H9 (cell line): ENCODE measurements at regions not wholly inside any gene's neighbourhood (a gene's known extent, or its start where the extent isn't known, plus 50 kb on each side); places are given as distances from the start of the nearest gene placed in this dataset.

ENCODE experiments used
- DNase-seq: peaks from one replicate; pipeline ENCODE4 v3.0.0-alpha.2; 2017
- H2AFZ ChIP-seq: one replicate; pipeline ENCODE4 v1.6.1; 2013; ENCODE audit warnings: mild to moderate bottlenecking, low read length, control low read depth, moderate library complexity
- H2AK5ac ChIP-seq: 2 replicates; pipeline ENCODE4 v1.6.1; 2013; ENCODE audit warnings: low read length, control low read depth, mixed read lengths; ENCODE audit not compliant: insufficient read length
- H2BK120ac ChIP-seq: one replicate; pipeline ENCODE4 v1.6.1; 2013; ENCODE audit warnings: low read depth, mild to moderate bottlenecking, low read length, control low read depth, inconsistent platforms; ENCODE audit not compliant: poor library complexity, severe bottlenecking
- H2BK12ac ChIP-seq: 2 replicates; pipeline ENCODE4 v1.6.1; 2013; ENCODE audit warnings: low read length, control low read depth, mixed read lengths, low read depth; ENCODE audit not compliant: insufficient read length
- H2BK15ac ChIP-seq: 2 replicates; pipeline ENCODE4 v1.6.1; 2013; ENCODE audit warnings: low read depth, low read length, control low read depth
- H2BK20ac ChIP-seq: one replicate; pipeline ENCODE4 v1.6.1; 2013; ENCODE audit warnings: low read depth, mild to moderate bottlenecking, low read length, control low read depth, inconsistent platforms; ENCODE audit not compliant: poor library complexity, severe bottlenecking
- H2BK5ac ChIP-seq: 2 replicates; pipeline ENCODE4 v1.6.1; 2013; ENCODE audit warnings: low read length, control low read depth, mixed read lengths; ENCODE audit not compliant: insufficient read length
- H3K14ac ChIP-seq: 2 replicates; pipeline ENCODE4 v1.6.1; 2013; ENCODE audit warnings: low read length, control low read depth; ENCODE audit not compliant: insufficient read depth
- H3K18ac ChIP-seq: 2 replicates; pipeline ENCODE4 v1.6.1; 2013; ENCODE audit warnings: low read depth, mild to moderate bottlenecking, mixed read lengths, low read length, control low read depth; ENCODE audit not compliant: insufficient read length
- H3K23ac ChIP-seq: 2 replicates; pipeline ENCODE4 v1.6.1; 2013; ENCODE audit warnings: low read length, control low read depth, mixed read lengths, low read depth; ENCODE audit not compliant: insufficient read length
- H3K23me2 ChIP-seq: 2 replicates; pipeline ENCODE4 v1.6.1; 2013; ENCODE audit warnings: low read depth, mild to moderate bottlenecking, mixed read lengths, low read length, control low read depth; ENCODE audit not compliant: insufficient read length, poor library complexity, severe bottlenecking
- H3K27ac ChIP-seq: 2 replicates; pipeline ENCODE4 v1.5.1; 2013; ENCODE audit warnings: low read length, control low read depth, mixed read lengths, low read depth; ENCODE audit not compliant: insufficient read length
- H3K27me3 ChIP-seq: 2 replicates; pipeline ENCODE4 v1.6.1; 2013; ENCODE audit warnings: low read length, control low read depth, inconsistent platforms; ENCODE audit not compliant: insufficient read depth
- H3K4ac ChIP-seq: 2 replicates; pipeline ENCODE4 v1.6.1; 2013; ENCODE audit warnings: low read depth, mild to moderate bottlenecking, control low read depth, inconsistent platforms, low read length, moderate library complexity
- H3K4me1 ChIP-seq: 2 replicates; pipeline ENCODE4 v1.6.1; 2013; ENCODE audit warnings: low read length, control low read depth, inconsistent platforms; ENCODE audit not compliant: insufficient read depth
- H3K4me2 ChIP-seq: 2 replicates; pipeline ENCODE4 v1.6.1; 2013; ENCODE audit warnings: low read length, control low read depth, mixed read lengths; ENCODE audit not compliant: insufficient read length, insufficient read depth
- H3K56ac ChIP-seq: 2 replicates; pipeline ENCODE4 v1.6.1; 2013; ENCODE audit warnings: low read depth, mild to moderate bottlenecking, mixed read lengths, low read length, control low read depth; ENCODE audit not compliant: insufficient read length
- H3K79me1 ChIP-seq: 2 replicates; pipeline ENCODE4 v1.6.1; 2013; ENCODE audit warnings: low read depth, mild to moderate bottlenecking, moderate library complexity, low read length, control low read depth, inconsistent platforms; ENCODE audit not compliant: insufficient read depth, poor library complexity, severe bottlenecking
- H3K79me2 ChIP-seq: 2 replicates; pipeline ENCODE4 v1.6.1; 2013; ENCODE audit warnings: low read length, control low read depth, inconsistent platforms; ENCODE audit not compliant: insufficient read depth
- H3K9ac ChIP-seq: 2 replicates; pipeline ENCODE4 v1.6.1; 2013; ENCODE audit warnings: low read length, control low read depth, mixed read lengths; ENCODE audit not compliant: insufficient read length; ENCODE audit errors: extremely low read depth
- H3K9me3 ChIP-seq: one replicate; pipeline ENCODE4 v1.6.1; 2013; ENCODE audit warnings: low read depth, low read length, inconsistent platforms; ENCODE audit not compliant: control insufficient read depth
- H3T11ph ChIP-seq: one replicate; pipeline ENCODE4 v1.6.1; 2013; ENCODE audit warnings: mild to moderate bottlenecking, low read length, control low read depth, inconsistent platforms
- H4K20me1 ChIP-seq: one replicate; pipeline ENCODE4 v1.6.1; 2013; ENCODE audit not compliant: control insufficient read depth, insufficient read length, insufficient read depth
- H4K5ac ChIP-seq: 2 replicates; pipeline ENCODE4 v1.6.1; 2013; ENCODE audit warnings: low read depth, mild to moderate bottlenecking, mixed read lengths, low read length, control low read depth; ENCODE audit not compliant: insufficient read length
- H4K8ac ChIP-seq: replicated peaks from 2 replicates; pipeline ENCODE4 v1.6.1; 2013; ENCODE audit warnings: low read length, control low read depth, mixed read lengths, low read depth; ENCODE audit not compliant: insufficient read length
- H4K91ac ChIP-seq: 2 replicates; pipeline ENCODE4 v1.6.1; 2013; ENCODE audit warnings: low read depth, mild to moderate bottlenecking, moderate library complexity, mixed read lengths, low read length, control low read depth; ENCODE audit not compliant: insufficient read length
- H3K27ac Mint-ChIP-seq, 3 experiments: 2 replicates in 2 of 3; 3 replicates in 1 of 3; pipeline ENCODE4 v1.8.0; 2020 to 2021; ENCODE audit warnings: mixed read lengths in 3 of 3, mild to moderate bottlenecking in 1 of 3, moderate library complexity in 1 of 3
- H3K27me3 Mint-ChIP-seq: 2 replicates; pipeline ENCODE4 v1.8.0; 2021; ENCODE audit warnings: low read depth, mild to moderate bottlenecking, moderate library complexity, mixed read lengths
- H3K36me3 Mint-ChIP-seq, 3 experiments: 2 replicates in 2 of 3; 3 replicates in 1 of 3; pipeline ENCODE4 v1.8.0; 2020 to 2021; ENCODE audit warnings: low read depth in 3 of 3, mixed read lengths in 3 of 3; ENCODE audit not compliant: insufficient read depth in 1 of 3
- H3K4me1 Mint-ChIP-seq, 2 experiments: 2 replicates each; pipeline ENCODE4 v1.8.0; 2020; ENCODE audit warnings: mixed read lengths in 2 of 2
- H3K4me3 Mint-ChIP-seq, 2 experiments: 2 replicates in 1 of 2; 3 replicates in 1 of 2; pipeline ENCODE4 v1.8.0; 2020 to 2021; ENCODE audit warnings: mild to moderate bottlenecking in 2 of 2, mixed read lengths in 2 of 2, moderate library complexity in 1 of 2
- H3K9me3 Mint-ChIP-seq, 2 experiments: 2 replicates in 1 of 2; 3 replicates in 1 of 2; pipeline ENCODE4 v1.8.0; 2020; ENCODE audit warnings: mild to moderate bottlenecking in 2 of 2, mixed read lengths in 2 of 2, moderate library complexity in 1 of 2
- WGBS: extraction: QIAGEN DNeasy Blood & Tissue Kit; methylation state at CpG from one replicate; pipeline ENCODE4 v1.1.7; 2013; ENCODE audit warnings: missing lambda C conversion rate, low lambda C conversion rate, mixed read lengths; ENCODE audit not compliant: insufficient read length; ENCODE audit errors: extremely low coverage; 5-methylcytosine and 5-hydroxymethylcytosine counted together
- TF ChIP-seq, protein P1 (sequence below): fragments of 200-600 bp; sonication (generic); conservative IDR thresholded peaks from 3 replicates; pipeline ENCODE4 v1.8.0; 2021; ENCODE audit warnings: antibody characterized with exemption, mild to moderate bottlenecking

DNA sequence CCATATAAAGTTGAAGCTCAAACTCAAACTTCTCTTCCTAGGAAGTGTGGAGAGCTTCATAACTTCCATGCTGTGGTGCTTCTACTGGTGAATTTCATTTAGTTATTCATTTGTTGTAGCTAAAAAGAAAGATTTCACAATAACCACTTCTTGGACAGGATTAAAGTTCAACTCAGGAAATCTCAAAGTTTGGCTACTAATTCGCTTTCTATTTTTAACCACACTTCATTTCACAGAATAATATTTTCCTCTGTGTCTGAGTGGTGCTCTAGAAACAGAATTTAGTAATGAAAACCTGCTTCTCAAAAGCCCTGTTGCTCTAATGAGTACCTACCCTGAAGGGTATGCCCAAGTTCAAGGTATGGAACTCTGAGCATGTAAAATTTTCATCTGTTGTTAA is 73.9 kb downstream of the ACTBL2 start:
- H2BK20ac ChIP-seq: no peak overlapping the region
- H4K8ac ChIP-seq: no peak overlapping the region
- H4K91ac ChIP-seq: no peak overlapping the region
- H2BK5ac ChIP-seq: no peak overlapping the region
- Mint-ChIP-seq H3K27ac (no peak overlapping the region), H3K36me3 (no peaks in the 10 kb centered on the region), H3K9me3 (no peaks in the 10 kb centered on the region), H3K4me3 (no peak overlapping the region), H3K27me3 (no peaks in the 10 kb centered on the region), H3K4me1 (no peaks in the 10 kb centered on the region)
- no peaks in the 10 kb centered on the region for H3K9me3 ChIP-seq
- no peaks in the 10 kb centered on the region for H3K4me1 ChIP-seq
- H2BK15ac ChIP-seq: no peak overlapping the region
- no peak overlapping the region for H3K23ac ChIP-seq
- H3K27me3 ChIP-seq: no peaks in the 10 kb centered on the region
- H3K27ac ChIP-seq: no peak overlapping the region
- TF ChIP-seq, protein P1, sequence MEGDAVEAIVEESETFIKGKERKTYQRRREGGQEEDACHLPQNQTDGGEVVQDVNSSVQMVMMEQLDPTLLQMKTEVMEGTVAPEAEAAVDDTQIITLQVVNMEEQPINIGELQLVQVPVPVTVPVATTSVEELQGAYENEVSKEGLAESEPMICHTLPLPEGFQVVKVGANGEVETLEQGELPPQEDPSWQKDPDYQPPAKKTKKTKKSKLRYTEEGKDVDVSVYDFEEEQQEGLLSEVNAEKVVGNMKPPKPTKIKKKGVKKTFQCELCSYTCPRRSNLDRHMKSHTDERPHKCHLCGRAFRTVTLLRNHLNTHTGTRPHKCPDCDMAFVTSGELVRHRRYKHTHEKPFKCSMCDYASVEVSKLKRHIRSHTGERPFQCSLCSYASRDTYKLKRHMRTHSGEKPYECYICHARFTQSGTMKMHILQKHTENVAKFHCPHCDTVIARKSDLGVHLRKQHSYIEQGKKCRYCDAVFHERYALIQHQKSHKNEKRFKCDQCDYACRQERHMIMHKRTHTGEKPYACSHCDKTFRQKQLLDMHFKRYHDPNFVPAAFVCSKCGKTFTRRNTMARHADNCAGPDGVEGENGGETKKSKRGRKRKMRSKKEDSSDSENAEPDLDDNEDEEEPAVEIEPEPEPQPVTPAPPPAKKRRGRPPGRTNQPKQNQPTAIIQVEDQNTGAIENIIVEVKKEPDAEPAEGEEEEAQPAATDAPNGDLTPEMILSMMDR: no peak
- DNase-seq: no peak
- H2AFZ ChIP-seq: no peak overlapping the region
- H2BK12ac ChIP-seq: no peak overlapping the region
- H3K4ac ChIP-seq: no peak overlapping the region
- H3K79me1 ChIP-seq: no peaks in the 10 kb centered on the region
- no CpG with 5 or more reads among the region's 1 CpG for WGBS
- no peak overlapping the region for H3K18ac ChIP-seq
- H2BK120ac ChIP-seq: no peak overlapping the region
- H3K56ac ChIP-seq: no peak overlapping the region
- no peak overlapping the region for H3T11ph ChIP-seq
- H4K20me1 ChIP-seq: no peaks in the 10 kb centered on the region
- no peaks in the 10 kb centered on the region for H3K79me2 ChIP-seq
- no peak overlapping the region for H2AK5ac ChIP-seq
- no peaks in the 10 kb centered on the region for H3K23me2 ChIP-seq
- no peak overlapping the region for H3K14ac ChIP-seq
- H4K5ac ChIP-seq: no peak overlapping the region
- no peak overlapping the region for H3K4me2 ChIP-seq
- no peak overlapping the region for H3K9ac ChIP-seq
